Natural killer cell (primary cell): ENCODE measurements at regions not wholly inside any gene's neighbourhood (a gene's known extent, or its start where the extent isn't known, plus 50 kb on each side); places are given as distances from the start of the nearest gene placed in this dataset.
"Not testable (repeated sequence)": the region's sequence is repeated elsewhere in the genome, so short reads cannot be mapped to it uniquely, and the experiment has no call there.

Source experiments
- ATAC-seq, 3 donors: fragments of 150-1000 bp in 2 of 3; fragments of 200-7000 bp in 1 of 3; cut with Tn5 transposase; 1 replicate in 1 of 3; 2 replicates in 2 of 3; pipeline ENCODE4 v1.10.0; 2021; ENCODE audit warnings: mild to moderate bottlenecking in 2 of 3, moderate library complexity in 2 of 3
- DNase-seq, 2 donors: peaks; one replicate each; pipeline versions ENCODE4 v3.0.0 to v3.0.0-alpha.2; 2013 to 2021; ENCODE audit warnings: mixed read lengths in 1 of 2
- H3K27ac ChIP-seq: one replicate; pipeline ENCODE4 v1.5.1; 2013; ENCODE audit warnings: mild to moderate bottlenecking, low read length
- H3K27me3 ChIP-seq: one replicate; pipeline ENCODE4 v1.6.1; 2013; ENCODE audit warnings: low read length; ENCODE audit not compliant: control insufficient read depth, insufficient read depth
- H3K36me3 ChIP-seq: one replicate; pipeline ENCODE4 v1.6.1; 2013; ENCODE audit warnings: low read length; ENCODE audit not compliant: control insufficient read depth, insufficient read depth
- H3K4me1 ChIP-seq: one replicate; pipeline ENCODE4 v1.6.1; 2013; ENCODE audit warnings: low read length; ENCODE audit not compliant: control insufficient read depth, insufficient read depth
- H3K4me3 ChIP-seq: one replicate; pipeline ENCODE4 v1.5.1; 2013; ENCODE audit warnings: low read length
- H3K9me3 ChIP-seq: one replicate; pipeline ENCODE4 v1.6.1; 2013; ENCODE audit warnings: low read length; ENCODE audit not compliant: control insufficient read depth, insufficient read depth
- H3K27ac Mint-ChIP-seq, 2 donors: one replicate each; pipeline ENCODE4 v1.8.0; 2022; ENCODE audit warnings: mild to moderate bottlenecking in 2 of 2, mixed read lengths in 2 of 2, moderate library complexity in 1 of 2
- H3K27me3 Mint-ChIP-seq, 2 donors: one replicate each; pipeline ENCODE4 v1.8.0; 2022; ENCODE audit warnings: low read depth in 2 of 2, mixed read lengths in 2 of 2
- H3K36me3 Mint-ChIP-seq: one replicate; pipeline ENCODE4 v1.8.0; 2022; ENCODE audit warnings: mixed read lengths
- H3K4me1 Mint-ChIP-seq, 2 donors: one replicate each; pipeline ENCODE4 v1.8.0; 2022; ENCODE audit warnings: mixed read lengths in 2 of 2
- H3K4me3 Mint-ChIP-seq: one replicate; pipeline ENCODE4 v1.8.0; 2022; ENCODE audit warnings: mild to moderate bottlenecking, moderate library complexity, mixed read lengths
- H3K9me3 Mint-ChIP-seq, 2 donors: one replicate each; pipeline ENCODE4 v1.8.0; 2022; ENCODE audit warnings: mixed read lengths in 2 of 2
- WGBS: methylation state at CpG from one replicate; pipeline ENCODE4 v1.1.7; 2013; ENCODE audit warnings: missing lambda C conversion rate; ENCODE audit not compliant: insufficient coverage; 5-methylcytosine and 5-hydroxymethylcytosine counted together
- intact Hi-C: fragments of 100-400 bp; cut with micrococcal nuclease; formaldehyde crosslinking; loops from one replicate; pipeline ENCODE4 v1.14.2; 2022
- TF ChIP-seq, protein P1 (sequence below): fragments of 200-600 bp; IDR thresholded peaks from one replicate; pipeline ENCODE4 v1.8.0; 2022; ENCODE audit warnings: antibody characterized with exemption

DNA sequence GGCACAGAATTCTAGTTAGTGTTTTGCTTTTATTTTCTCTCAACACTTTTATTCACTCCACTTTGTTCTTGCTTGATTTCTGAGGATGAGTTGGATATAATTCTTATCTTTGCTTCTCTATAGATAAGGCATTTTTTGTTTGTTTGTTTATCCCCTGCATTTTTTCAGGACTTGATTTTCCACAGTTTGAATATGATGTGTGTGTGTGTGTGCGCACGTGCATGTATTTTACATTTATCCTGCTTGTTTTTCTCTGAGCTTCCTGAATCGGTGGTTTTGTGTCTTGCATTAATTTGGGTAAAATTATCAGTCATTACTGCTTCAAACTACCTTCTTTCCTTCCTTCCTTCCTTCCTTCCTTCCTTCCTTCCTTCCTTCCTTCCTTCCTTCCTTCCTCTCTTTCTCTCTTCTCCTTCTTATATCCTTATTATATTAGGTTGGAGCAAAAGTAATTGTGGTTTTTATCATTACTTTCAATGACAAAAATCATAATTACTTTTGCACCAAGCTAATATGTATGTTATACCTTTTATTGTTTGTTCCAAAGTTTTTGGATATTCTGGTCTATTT lies 679.9 kb upstream of the RAG2 start:
- ATAC-seq: no peak
- no peaks in the 10 kb centered on the region for H3K36me3 ChIP-seq
- WGBS: 100% methylated on average over 1 of the region's 3 CpGs
- TF ChIP-seq, protein P1, sequence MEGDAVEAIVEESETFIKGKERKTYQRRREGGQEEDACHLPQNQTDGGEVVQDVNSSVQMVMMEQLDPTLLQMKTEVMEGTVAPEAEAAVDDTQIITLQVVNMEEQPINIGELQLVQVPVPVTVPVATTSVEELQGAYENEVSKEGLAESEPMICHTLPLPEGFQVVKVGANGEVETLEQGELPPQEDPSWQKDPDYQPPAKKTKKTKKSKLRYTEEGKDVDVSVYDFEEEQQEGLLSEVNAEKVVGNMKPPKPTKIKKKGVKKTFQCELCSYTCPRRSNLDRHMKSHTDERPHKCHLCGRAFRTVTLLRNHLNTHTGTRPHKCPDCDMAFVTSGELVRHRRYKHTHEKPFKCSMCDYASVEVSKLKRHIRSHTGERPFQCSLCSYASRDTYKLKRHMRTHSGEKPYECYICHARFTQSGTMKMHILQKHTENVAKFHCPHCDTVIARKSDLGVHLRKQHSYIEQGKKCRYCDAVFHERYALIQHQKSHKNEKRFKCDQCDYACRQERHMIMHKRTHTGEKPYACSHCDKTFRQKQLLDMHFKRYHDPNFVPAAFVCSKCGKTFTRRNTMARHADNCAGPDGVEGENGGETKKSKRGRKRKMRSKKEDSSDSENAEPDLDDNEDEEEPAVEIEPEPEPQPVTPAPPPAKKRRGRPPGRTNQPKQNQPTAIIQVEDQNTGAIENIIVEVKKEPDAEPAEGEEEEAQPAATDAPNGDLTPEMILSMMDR: no peak
- H3K27ac Mint-ChIP-seq: no peak overlapping the region
- H3K4me1 ChIP-seq: no peaks in the 10 kb centered on the region
- DNase-seq: no peak
- H3K4me3 Mint-ChIP-seq: no peak overlapping the region
- no peaks in the 10 kb centered on the region for H3K27me3 ChIP-seq
- H3K4me3 ChIP-seq: no peak overlapping the region
- no peaks in the 10 kb centered on the region for H3K4me1 Mint-ChIP-seq
- no peak overlapping the region for H3K27ac ChIP-seq
- intact Hi-C loops: no loop called here
- H3K9me3 ChIP-seq: no peaks in the 10 kb centered on the region
- H3K36me3 Mint-ChIP-seq: peaks cover 9% of the 10 kb centered on the region
- no peaks in the 10 kb centered on the region for H3K27me3 Mint-ChIP-seq
- peaks cover 7 to 11% of the 10 kb centered on the region in 2 donors for H3K9me3 Mint-ChIP-seq

DNA sequence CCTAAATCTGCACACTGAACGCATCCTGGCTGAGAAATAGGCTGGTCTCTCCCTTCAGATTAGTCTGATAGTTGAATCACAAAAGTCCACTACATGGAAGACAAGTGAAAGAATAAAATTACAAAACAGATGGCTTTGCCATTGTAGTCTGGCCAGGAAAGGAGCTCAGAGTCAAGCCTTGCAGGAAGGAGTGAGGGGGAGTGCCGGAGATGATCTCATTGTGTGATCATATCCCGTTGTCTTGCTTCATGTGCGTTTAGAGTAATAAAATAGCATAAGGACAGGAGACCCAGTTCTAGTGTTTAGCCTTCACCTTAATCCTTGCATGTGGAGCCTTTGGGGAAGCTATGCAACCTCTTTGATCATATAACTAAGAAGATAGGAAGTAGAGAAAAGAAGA lies 666.7 kb upstream of the RAG2 start:
- Histone ChIP-seq H3K27ac (no peak overlapping the region), H3K4me1 (no peaks in the 10 kb centered on the region), H3K36me3 (no peaks in the 10 kb centered on the region), H3K9me3 (no peaks in the 10 kb centered on the region), H3K27me3 (no peaks in the 10 kb centered on the region), H3K4me3 (no peak overlapping the region)
- Mint-ChIP-seq H3K4me3 (no peak overlapping the region), H3K27ac (no peak overlapping the region), H3K36me3 (no peaks in the 10 kb centered on the region), H3K4me1 (no peaks in the 10 kb centered on the region), H3K9me3 (peaks cover 4 to 6% of the 10 kb centered on the region in 2 donors), H3K27me3 (no peaks in the 10 kb centered on the region)
- 61% methylated on average over 4 of the region's 4 CpGs for WGBS
- intact Hi-C loops: no loop called here
- ATAC-seq: no peak
- DNase-seq: no peak
- TF ChIP-seq, protein P1: no peak

DNA sequence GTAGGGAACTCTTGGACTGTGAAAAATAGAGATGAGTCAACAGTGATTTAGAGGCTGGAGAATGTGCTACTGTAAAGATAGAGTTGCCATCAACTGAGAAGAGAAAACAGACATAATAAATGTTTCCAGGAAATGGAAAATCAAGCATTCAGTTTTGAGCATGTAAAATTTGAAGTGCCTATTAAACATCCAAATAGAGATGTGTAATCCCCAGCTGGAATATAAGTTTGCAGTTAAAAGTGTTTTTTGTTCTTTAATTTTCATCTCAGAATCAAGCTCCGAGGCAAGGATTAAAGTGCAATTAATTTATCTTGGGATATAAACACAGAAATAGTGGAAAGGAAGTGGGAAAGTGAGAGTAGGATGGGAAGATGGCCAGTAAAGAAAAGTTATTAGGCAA lies 666.0 kb upstream of the RAG2 start:
- DNase-seq (no peak), ATAC-seq (no peak)
- no peak overlapping the region for H3K4me3 Mint-ChIP-seq
- H3K9me3 Mint-ChIP-seq: peaks cover 4 to 6% of the 10 kb centered on the region in 2 donors
- no peaks in the 10 kb centered on the region for H3K36me3 ChIP-seq
- no peaks in the 10 kb centered on the region for H3K9me3 ChIP-seq
- no peaks in the 10 kb centered on the region for H3K36me3 Mint-ChIP-seq
- H3K27me3 ChIP-seq: no peaks in the 10 kb centered on the region
- no peaks in the 10 kb centered on the region for H3K4me1 Mint-ChIP-seq
- 83% methylated on average over 1 of the region's 1 CpG for WGBS
- H3K27me3 Mint-ChIP-seq: no peaks in the 10 kb centered on the region
- no peak overlapping the region for H3K4me3 ChIP-seq
- H3K27ac ChIP-seq: no peak overlapping the region
- H3K27ac Mint-ChIP-seq: no peak overlapping the region
- TF ChIP-seq, protein P1: no peak
- no peaks in the 10 kb centered on the region for H3K4me1 ChIP-seq
- intact Hi-C loops: no loop called here

DNA sequence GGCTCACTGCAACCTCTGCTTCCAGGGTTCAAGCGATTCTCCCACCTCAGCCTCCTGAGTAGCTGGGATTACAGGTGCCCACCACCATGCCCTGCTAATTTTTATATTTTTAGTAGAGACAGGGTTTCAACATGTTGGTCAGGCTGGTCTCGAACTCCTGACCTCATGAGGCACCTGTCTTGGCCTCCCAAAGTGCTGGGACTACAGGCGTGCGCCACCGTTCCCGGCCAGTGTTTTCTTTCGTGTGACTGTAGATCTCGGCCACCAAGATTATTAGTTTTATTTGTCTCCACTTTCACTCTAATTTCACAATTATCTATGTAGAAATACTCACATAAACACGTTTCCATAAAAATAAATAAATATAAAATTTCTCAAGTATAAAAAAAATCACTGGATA lies 665.4 kb upstream of the RAG2 start:
- H3K4me3 Mint-ChIP-seq, H3K27me3 ChIP-seq, DNase-seq, H3K27ac Mint-ChIP-seq, H3K9me3 ChIP-seq, H3K27me3 Mint-ChIP-seq, H3K36me3 Mint-ChIP-seq, ATAC-seq, H3K4me1 Mint-ChIP-seq, H3K9me3 Mint-ChIP-seq, H3K4me1 ChIP-seq, H3K36me3 ChIP-seq, H3K27ac ChIP-seq, intact Hi-C loops, H3K4me3 ChIP-seq: not testable (repeated sequence)
- 91% methylated on average over 8 of the region's 9 CpGs for WGBS
